LoVo (cell line): ENCODE measurements at regions not wholly inside any gene's neighbourhood (a gene's known extent, or its start where the extent isn't known, plus 50 kb on each side); places are given as distances from the start of the nearest gene placed in this dataset.

Experiments
- DNase-seq: peaks from one replicate; pipeline ENCODE4 v3.0.0-alpha.2; 2016; ENCODE audit warnings: low spot score

GRCh38 chr16:26898200-26898599 is 168.5 kb upstream of the C16orf82 start:
- DNase-seq: no peak

DNA sequence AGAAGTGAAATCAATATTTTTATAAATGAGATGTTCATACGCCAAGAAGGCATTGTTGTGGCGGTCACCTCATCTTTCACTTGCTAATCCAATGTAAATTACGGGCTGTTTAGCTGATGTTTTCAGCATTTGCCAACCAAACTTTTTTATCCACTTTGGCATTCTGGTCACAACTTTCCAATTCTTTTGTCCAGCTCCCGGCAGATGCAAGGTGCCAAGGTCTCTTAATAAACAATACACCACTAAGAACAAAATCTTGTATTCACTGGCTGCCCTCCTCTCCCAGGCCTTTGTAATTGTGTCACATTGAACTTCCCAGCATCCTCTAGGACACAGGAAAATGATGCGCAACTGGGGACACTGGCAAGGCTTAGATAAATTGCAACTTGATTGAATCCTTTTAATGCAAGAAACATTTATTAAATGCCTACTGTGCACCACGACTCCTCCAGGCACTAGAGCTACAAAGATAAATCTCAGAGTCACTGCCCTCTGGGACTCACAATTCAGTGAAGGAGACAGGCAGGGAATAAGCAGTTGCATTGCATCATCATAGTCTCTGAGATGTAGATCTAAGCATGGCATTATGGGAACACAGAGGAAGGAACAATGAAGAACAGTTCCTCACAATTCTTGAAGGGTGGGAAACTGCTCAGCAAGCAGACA is 165.4 kb upstream of the C16orf82 start:
- no peak for DNase-seq

- no peak for DNase-seq
These were observed 164.7 kb upstream of the C16orf82 start for GRCh38 chr16:26901983-26902382.

DNA sequence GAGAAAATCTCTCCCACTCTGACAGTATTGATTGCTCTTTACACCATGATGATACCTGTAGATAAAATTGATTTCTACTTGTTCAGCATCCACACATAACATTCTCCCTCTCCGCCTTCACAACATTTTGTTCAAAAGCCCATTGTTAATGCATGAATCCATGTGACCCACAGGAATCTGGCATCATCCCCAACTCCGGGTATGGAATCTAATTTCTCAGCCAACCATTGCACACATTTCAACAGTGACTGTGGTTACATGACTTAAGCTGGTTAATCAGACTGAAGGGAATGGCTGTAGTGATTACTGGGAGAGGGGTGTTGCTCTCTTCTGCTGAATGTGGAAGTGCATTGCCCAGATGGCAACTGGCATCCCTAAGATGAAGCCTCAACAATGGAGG is 161.4 kb upstream of the C16orf82 start:
- DNase-seq: no peak

DNA sequence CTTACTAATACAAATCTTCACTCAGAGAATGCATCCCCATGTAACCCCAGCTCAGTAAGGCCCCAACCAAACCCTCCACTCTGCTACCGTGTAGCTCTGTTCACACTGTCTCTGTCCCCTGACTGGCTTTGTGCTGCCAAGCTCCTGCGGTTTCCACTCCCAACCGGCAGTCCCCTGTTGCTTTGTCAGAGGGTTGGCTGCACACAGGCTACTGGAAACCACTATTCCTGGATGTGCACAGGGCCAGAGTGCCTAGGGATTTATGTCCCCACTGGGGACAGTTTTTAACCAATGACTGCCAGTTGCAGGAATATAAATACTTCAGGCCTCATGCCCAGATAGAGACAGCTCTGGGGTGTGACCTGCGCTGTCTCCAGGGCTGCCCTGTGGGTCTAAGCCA is 157.1 kb upstream of the C16orf82 start:
- no peak for DNase-seq

- DNase-seq: no peak
These were observed 155.3 kb upstream of the C16orf82 start for GRCh38 chr16:26911436-26911835.

DNA sequence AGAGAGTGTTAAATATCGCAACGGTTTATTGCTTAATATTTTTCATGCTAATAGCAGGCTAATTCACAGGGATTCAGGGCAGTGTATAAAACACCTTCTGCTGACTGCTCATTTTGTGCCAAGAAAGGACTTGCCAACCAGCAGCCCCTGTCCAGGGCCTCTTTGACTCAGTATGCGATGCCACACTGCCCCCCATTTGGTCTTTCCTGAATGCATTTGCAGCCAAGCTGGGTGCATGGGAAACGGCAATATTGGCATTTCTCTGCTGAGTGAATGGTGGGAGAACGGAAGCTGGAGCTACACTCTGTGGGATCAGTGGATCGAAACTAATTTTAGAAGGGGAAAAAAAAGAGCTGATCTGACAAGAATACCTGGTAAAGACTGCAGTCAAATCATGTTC is 152.9 kb upstream of the C16orf82 start:
- no peak for DNase-seq

DNA sequence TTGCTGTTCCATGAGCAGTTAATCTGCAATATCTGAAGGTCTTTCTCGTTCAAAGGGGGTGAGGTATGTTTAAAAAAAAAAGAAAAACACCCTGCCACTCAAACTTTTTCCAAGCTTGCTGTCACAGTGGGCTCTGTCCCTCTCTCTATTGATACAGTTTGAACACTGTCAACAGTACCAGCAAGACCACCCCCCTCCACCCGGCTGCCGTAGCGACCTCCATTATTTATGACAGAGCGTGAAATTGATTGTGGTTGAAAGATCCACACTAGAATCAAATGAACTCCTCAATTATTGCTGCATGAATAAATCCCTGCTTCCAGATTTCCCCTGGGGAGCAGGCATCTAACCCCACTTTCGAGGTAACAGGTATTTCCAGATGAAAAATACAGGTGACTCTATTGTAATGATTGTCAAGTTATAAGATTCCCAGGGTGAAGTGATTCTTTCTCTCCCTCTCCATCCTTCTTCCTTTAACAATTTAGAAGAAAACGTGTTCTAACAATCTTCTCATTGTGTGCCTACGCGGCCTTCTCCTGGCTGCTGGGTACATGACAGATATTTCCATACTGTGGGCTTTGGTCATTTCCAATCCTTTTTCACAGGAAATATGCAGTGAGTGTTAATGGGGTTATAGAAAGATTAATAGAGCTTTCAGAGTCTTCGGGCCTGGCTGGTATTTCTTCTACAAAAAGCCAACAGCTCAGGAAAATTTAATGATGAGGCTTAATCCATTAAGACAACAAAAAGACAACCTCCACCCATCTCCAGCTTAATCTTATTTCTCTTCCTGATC is 135.7 kb upstream of the C16orf82 start:
- no peak for DNase-seq

DNA sequence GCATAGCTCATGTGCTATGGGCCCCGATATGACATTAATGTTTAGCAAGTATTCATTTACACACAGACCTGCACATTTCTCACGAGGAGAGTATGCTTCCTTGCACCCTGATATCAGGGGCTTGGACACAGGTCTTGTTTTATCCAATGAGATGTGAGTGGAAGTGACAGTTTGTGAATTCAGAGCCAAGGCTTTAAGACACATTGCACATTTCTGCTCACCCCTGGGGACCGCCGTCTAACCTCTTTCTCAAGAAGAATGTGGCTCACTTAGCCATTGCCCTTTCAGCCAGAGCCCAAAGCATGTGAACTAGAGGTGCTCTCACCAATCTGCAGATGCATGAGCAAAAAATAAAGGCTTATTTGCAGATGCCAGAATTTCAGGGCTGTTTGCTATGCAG is 116.1 kb upstream of the C16orf82 start:
- DNase-seq: no peak

GRCh38 chr16:26951950-26952349 is 114.8 kb upstream of the C16orf82 start:
- DNase-seq: no peak

GRCh38 chr16:26952411-26952810 is 114.3 kb upstream of the C16orf82 start:
- no peak for DNase-seq

GRCh38 chr16:26957283-26957859 is 109.4 kb upstream of the C16orf82 start:
- DNase-seq: no peak

DNA sequence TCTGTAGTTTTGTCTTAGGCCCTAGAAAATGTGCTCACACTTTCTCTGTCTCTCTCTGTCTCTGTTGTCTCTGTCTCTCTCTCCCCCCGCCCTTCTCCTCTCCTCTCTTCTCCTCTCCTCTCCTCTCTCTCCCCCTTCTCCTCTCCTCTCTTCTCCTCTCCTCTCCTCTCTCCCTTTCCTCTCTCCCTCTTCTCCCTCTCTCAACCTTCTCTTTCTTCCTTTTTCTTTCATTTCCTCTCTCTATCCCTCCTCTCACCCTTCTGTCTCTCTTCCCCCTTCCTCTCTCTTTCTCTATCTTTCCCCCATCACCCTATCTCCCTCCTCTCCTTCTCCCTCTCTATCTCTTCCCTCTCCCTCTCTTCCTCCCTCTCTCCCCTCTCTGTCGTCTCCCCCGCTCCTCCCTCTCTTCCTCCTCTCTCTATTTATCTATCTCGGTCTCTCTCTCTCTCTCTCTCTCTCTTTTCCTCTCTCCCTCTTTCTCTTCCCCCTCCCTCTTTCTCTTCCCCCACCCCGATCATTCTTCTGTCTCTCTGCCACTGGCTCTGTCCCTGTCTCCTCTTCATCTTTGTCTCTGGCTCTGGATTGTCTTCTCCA is 107.2 kb upstream of the C16orf82 start:
- no peak for DNase-seq

- DNase-seq: no peak
These were observed 105.3 kb upstream of the C16orf82 start for GRCh38 chr16:26961459-26961858.

- DNase-seq: no peak
These were observed 103.6 kb upstream of the C16orf82 start for GRCh38 chr16:26963109-26963508.

DNA sequence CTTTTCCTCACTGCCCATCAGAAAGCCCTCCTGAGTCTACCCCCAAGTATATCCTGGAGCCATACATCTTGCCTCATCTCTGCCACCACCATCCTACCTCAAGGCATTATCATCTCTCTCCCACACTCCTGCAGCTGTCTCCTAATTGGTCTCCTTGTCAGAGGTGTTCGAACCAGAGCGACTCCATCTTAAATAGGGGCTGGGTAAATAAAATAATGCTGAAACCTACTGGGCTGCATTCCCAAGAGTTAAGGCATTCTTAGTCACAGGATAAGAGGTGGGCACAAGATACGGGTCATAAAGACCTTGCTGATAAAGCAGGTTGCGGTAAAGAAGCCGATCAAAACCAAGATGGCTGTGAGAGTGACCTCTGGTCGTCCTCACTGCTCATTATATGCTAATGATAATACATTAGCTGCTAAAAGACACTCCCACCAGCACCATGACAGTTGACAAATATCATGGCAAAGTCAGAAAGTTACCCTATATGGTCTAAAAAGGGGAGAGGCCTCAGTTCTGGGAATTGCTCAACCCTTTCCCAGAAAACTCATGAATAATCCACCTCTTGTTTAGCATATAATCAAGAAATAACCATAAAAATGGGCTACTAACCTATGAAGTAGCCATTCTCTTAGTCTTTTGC is 97.0 kb upstream of the C16orf82 start:
- DNase-seq: no peak

DNA sequence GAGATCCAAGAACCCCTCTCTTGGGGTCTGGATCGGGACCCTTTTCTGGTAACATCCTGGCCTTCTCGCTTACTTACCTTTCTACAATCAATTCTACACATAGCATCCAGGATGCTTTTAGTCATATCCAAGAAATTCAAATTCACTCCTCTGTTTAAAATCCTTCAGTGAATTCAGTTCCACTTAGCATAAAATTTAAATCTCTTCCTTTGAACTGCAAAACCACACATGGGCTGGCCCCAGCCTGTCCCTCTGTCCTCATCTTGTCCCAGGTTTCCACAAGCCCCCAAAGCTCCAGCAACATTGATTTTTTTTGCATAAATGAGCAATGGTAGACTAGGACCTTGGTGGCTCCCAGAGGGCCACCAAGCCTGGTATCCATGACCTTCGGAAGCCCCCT is 96.4 kb upstream of the C16orf82 start:
- no peak for DNase-seq

GRCh38 chr16:26976873-26977272 is 89.9 kb upstream of the C16orf82 start:
- no peak for DNase-seq

GRCh38 chr16:26981266-26981938 is 85.3 kb upstream of the C16orf82 start:
- DNase-seq: no peak

DNA sequence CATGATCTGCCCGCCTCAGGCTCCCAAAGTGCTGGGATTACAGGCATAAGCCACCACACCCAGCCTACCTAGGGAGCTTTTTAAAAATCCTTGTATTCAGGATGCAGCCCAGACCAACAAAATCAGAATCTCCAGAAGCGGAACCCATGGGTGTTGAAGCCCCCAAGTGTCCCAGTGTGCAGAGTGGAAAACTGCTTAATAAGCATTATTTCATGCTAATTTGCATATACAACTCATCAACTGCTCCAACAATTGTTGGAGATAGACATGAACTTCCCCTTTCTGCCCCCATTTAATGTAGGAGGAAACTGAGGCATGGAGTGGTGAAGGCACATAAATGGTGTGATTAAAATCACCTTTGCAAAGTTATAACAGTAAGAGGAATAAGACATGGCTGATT is 84.3 kb upstream of the C16orf82 start:
- DNase-seq: no peak

DNA sequence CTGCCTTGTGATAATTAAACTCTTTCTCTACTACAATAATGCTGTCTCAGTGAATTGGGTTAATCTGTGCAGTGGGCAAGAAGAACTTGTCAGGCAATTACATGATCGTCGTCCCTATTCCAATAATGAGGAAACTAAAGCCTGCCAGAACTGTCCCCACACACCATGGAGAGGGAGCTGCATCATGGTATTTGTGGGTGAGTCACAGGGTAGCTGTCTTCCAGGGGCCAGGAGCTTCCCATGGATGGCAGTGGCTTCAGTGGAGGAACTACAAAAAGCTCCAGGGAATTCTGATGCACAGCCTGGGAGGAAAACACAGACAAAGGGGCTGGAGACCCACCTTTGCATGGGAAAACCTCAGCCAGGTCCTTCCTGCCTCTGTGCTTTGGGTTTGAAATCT is 83.3 kb upstream of the C16orf82 start:
- DNase-seq: no peak
